COLO668 (cell line): ENCODE measurements at regions not wholly inside any gene's neighbourhood (a gene's known extent, or its start where the extent isn't known, plus 50 kb on each side); places are given as distances from the start of the nearest gene placed in this dataset.
A peak's percentile ranks its signal among the peaks of the same experiment; 100 is the strongest.

Source experiments
- DNase-seq: peaks from one replicate; lab custom pipeline; 2025; ENCODE audit not compliant: unreplicated experiment; lab: John Stamatoyannopoulos, UW

- DNase-seq: peak; percentile 12
These were observed 242.9 kb downstream of the CDC5L start for GRCh38 chr6:44630125-44631028.

GRCh38 chr6:44631968-44632367 lies 244.5 kb downstream of the CDC5L start:
- DNase-seq: no peak

- no peak for DNase-seq
These were observed 246.8 kb downstream of the CDC5L start for GRCh38 chr6:44634321-44634720.

GRCh38 chr6:44635486-44635885 lies 248.0 kb downstream of the CDC5L start:
- DNase-seq: no peak

- DNase-seq: no peak
These were observed 249.2 kb downstream of the CDC5L start for GRCh38 chr6:44636561-44637248.

- no peak for DNase-seq
These were observed 254.0 kb downstream of the CDC5L start for GRCh38 chr6:44641344-44642031.

GRCh38 chr6:44642349-44642748 lies 254.8 kb downstream of the CDC5L start:
- DNase-seq: no peak

GRCh38 chr6:44642870-44643522 lies 255.5 kb downstream of the CDC5L start:
- peak; percentile 65 for DNase-seq

- DNase-seq: no peak
These were observed 257.8 kb downstream of the CDC5L start for GRCh38 chr6:44645276-44645675.

GRCh38 chr6:44646355-44646754 lies 258.8 kb downstream of the CDC5L start:
- no peak for DNase-seq

- no peak for DNase-seq
These were observed 262.0 kb downstream of the CDC5L start for GRCh38 chr6:44649365-44650025.

- DNase-seq: no peak
These were observed 263.0 kb downstream of the CDC5L start for GRCh38 chr6:44650495-44650894.

GRCh38 chr6:44650947-44651346 lies 263.4 kb downstream of the CDC5L start:
- DNase-seq: no peak

- DNase-seq: no peak
These were observed 264.1 kb downstream of the CDC5L start for GRCh38 chr6:44651604-44652003.

- DNase-seq: no peak
These were observed 265.0 kb downstream of the CDC5L start for GRCh38 chr6:44652547-44652946.

- DNase-seq: no peak
These were observed 265.6 kb downstream of the CDC5L start for GRCh38 chr6:44653091-44653490.

- no peak for DNase-seq
These were observed 266.3 kb downstream of the CDC5L start for GRCh38 chr6:44653761-44654218.

- DNase-seq: peak; percentile 25
These were observed 268.2 kb downstream of the CDC5L start for GRCh38 chr6:44655412-44656342.

GRCh38 chr6:44656691-44657090 lies 269.2 kb downstream of the CDC5L start:
- no peak for DNase-seq
